Naive thymus-derived CD4-positive, alpha-beta T cell (primary cell): ENCODE measurements at regions not wholly inside any gene's neighbourhood (a gene's known extent, or its start where the extent isn't known, plus 50 kb on each side); places are given as distances from the start of the nearest gene placed in this dataset.

ENCODE experiments used
- ATAC-seq: fragments of 150-1000 bp; cut with Tn5 transposase; 2 replicates; pipeline ENCODE4 v1.10.0; 2021; ENCODE audit warnings: mild to moderate bottlenecking, moderate library complexity
- CTCF ChIA-PET: fragments of 350-600 bp; sonication (Branson Sonifier 250); formaldehyde crosslinking; loops from one replicate; lab custom pipeline; 2021; ENCODE audit warnings: antibody characterized with exemption; lab: Charles Lee
- POLR2A ChIA-PET: fragments of 350-600 bp; sonication (Branson Sonifier 250); formaldehyde crosslinking; loops from one replicate; lab custom pipeline; 2021; ENCODE audit warnings: antibody characterized with exemption, inconsistent platforms; lab: Charles Lee
- DNase-seq, 9 donors: peaks; one replicate each; pipeline versions ENCODE4 v3.0.0 to v3.0.0-alpha.2; 2020 to 2022; ENCODE audit warnings: mixed read lengths in 1 of 9
- H3K27ac ChIP-seq: one replicate; pipeline ENCODE4 v1.7.0; 2013; ENCODE audit warnings: mild to moderate bottlenecking, low read depth, low read length, moderate library complexity
- H3K27me3 ChIP-seq, 2 donors: one replicate each; pipeline ENCODE4 v1.7.0; 2013; ENCODE audit warnings: low read length in 2 of 2, mild to moderate bottlenecking in 2 of 2, moderate library complexity in 2 of 2; ENCODE audit not compliant: control insufficient read depth in 2 of 2, insufficient read depth in 2 of 2
- H3K36me3 ChIP-seq, 3 experiments: 1 replicate in 2 of 3; 2 replicates in 1 of 3; pipeline ENCODE4 v1.7.0; 2013; ENCODE audit warnings: low read length in 3 of 3, mild to moderate bottlenecking in 3 of 3, moderate library complexity in 1 of 3; ENCODE audit not compliant: insufficient read depth in 3 of 3, control insufficient read depth in 2 of 3
- H3K4me1 ChIP-seq, 2 donors: one replicate each; pipeline ENCODE4 v1.7.0; 2013; ENCODE audit warnings: low read length in 2 of 2, mild to moderate bottlenecking in 2 of 2, moderate library complexity in 1 of 2; ENCODE audit not compliant: control insufficient read depth in 2 of 2, insufficient read depth in 2 of 2
- H3K4me3 ChIP-seq: 2 replicates; pipeline ENCODE4 v1.7.0; 2013; ENCODE audit warnings: mild to moderate bottlenecking, low read length
- H3K9me3 ChIP-seq, 3 experiments: 1 replicate in 2 of 3; 2 replicates in 1 of 3; pipeline ENCODE4 v1.7.0; 2013; ENCODE audit warnings: low read length in 3 of 3; ENCODE audit not compliant: control insufficient read depth in 2 of 3
- H3K27ac Mint-ChIP-seq, 9 donors: one replicate each; pipeline ENCODE4 v1.8.0; 2020 to 2022; ENCODE audit warnings: mixed read lengths in 9 of 9, mild to moderate bottlenecking in 8 of 9, moderate library complexity in 5 of 9, inconsistent platforms in 2 of 9
- H3K27me3 Mint-ChIP-seq, 5 donors: one replicate each; pipeline ENCODE4 v1.8.0; 2021 to 2022; ENCODE audit warnings: mixed read lengths in 5 of 5, mild to moderate bottlenecking in 1 of 5
- H3K36me3 Mint-ChIP-seq, 5 donors: one replicate each; pipeline ENCODE4 v1.8.0; 2020 to 2022; ENCODE audit warnings: mixed read lengths in 5 of 5, mild to moderate bottlenecking in 3 of 5, inconsistent platforms in 1 of 5
- H3K4me1 Mint-ChIP-seq, 7 donors: one replicate each; pipeline ENCODE4 v1.8.0; 2020 to 2022; ENCODE audit warnings: mixed read lengths in 7 of 7, mild to moderate bottlenecking in 3 of 7, inconsistent platforms in 1 of 7
- H3K4me3 Mint-ChIP-seq, 10 donors: one replicate each; pipeline ENCODE4 v1.8.0; 2020 to 2022; ENCODE audit warnings: mild to moderate bottlenecking in 10 of 10, mixed read lengths in 10 of 10, moderate library complexity in 6 of 10, inconsistent platforms in 2 of 10
- H3K9me3 Mint-ChIP-seq, 11 donors: one replicate each; pipeline ENCODE4 v1.8.0; 2020 to 2022; ENCODE audit warnings: mixed read lengths in 11 of 11, mild to moderate bottlenecking in 4 of 11, inconsistent platforms in 1 of 11, moderate library complexity in 1 of 11
- intact Hi-C, 2 donors: fragments of 100-400 bp; cut with micrococcal nuclease; formaldehyde crosslinking; loops; one replicate each; pipeline ENCODE4 v1.15.1; 2023

GRCh38 chr4:63361066-63361465 is 1048.2 kb downstream of the TECRL start:
- Mint-ChIP-seq H3K9me3 (peaks cover 0 to 16% (median 2%) of the 10 kb centered on the region in 11 donors), H3K27ac (no peak overlapping the region), H3K4me3 (no peak overlapping the region)

DNA sequence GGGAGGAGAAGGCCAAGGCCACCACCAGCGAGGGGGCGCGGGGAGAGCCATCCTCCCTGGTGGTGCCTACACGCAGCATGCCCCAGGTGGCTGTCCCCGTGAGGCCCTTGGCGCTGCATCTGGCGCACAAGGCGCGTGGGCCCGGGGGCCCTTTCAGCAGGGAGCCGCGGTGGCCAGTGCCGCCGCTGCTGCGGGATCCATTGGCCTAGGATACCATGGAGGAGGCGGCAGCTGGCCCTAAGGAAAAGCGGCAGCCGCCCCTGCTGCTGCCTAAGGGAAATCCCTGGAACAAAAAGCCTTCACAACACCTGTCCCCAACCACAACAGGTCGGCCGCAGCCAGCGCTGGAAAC is 1059.6 kb downstream of the TECRL start:
- ATAC-seq (no peak), DNase-seq (no peak)
- Mint-ChIP-seq H3K9me3 (peaks cover 0 to 58% (median 22%) of the 10 kb centered on the region in 11 donors), H3K4me3 (no peak overlapping the region), H3K36me3 (no peaks in the 10 kb centered on the region), H3K27me3 (no peaks in the 10 kb centered on the region), H3K27ac (no peak overlapping the region), H3K4me1 (no peaks in the 10 kb centered on the region)
- Histone ChIP-seq H3K4me3 (no peak overlapping the region), H3K4me1 (no peaks in the 10 kb centered on the region), H3K9me3 (peaks cover 0 to 4% (median 0%) of the 10 kb centered on the region in 3 experiments), H3K36me3 (no peaks in the 10 kb centered on the region), H3K27me3 (no peaks in the 10 kb centered on the region), H3K27ac (no peak overlapping the region)
- ChIA-PET CTCF (no interaction called here), POLR2A (no interaction called here)
- intact Hi-C loops: no loop called here

More at GRCh38 chr4:63361066-63361465, 1048.2 kb downstream of the TECRL start:
- H3K4me3 ChIP-seq: no peak overlapping the region
- intact Hi-C loops: no loop called here
- Mint-ChIP-seq H3K36me3 (no peaks in the 10 kb centered on the region), H3K4me1 (no peaks in the 10 kb centered on the region), H3K27me3 (no peaks in the 10 kb centered on the region)
- no peaks in the 10 kb centered on the region for H3K4me1 ChIP-seq
- H3K27ac ChIP-seq: no peak overlapping the region
- CTCF ChIA-PET: no interaction called here
- DNase-seq: no peak
- H3K9me3 ChIP-seq: no peaks in the 10 kb centered on the region
- POLR2A ChIA-PET: no interaction called here
- no peaks in the 10 kb centered on the region for H3K27me3 ChIP-seq
- H3K36me3 ChIP-seq: no peaks in the 10 kb centered on the region
- no peak for ATAC-seq

DNA sequence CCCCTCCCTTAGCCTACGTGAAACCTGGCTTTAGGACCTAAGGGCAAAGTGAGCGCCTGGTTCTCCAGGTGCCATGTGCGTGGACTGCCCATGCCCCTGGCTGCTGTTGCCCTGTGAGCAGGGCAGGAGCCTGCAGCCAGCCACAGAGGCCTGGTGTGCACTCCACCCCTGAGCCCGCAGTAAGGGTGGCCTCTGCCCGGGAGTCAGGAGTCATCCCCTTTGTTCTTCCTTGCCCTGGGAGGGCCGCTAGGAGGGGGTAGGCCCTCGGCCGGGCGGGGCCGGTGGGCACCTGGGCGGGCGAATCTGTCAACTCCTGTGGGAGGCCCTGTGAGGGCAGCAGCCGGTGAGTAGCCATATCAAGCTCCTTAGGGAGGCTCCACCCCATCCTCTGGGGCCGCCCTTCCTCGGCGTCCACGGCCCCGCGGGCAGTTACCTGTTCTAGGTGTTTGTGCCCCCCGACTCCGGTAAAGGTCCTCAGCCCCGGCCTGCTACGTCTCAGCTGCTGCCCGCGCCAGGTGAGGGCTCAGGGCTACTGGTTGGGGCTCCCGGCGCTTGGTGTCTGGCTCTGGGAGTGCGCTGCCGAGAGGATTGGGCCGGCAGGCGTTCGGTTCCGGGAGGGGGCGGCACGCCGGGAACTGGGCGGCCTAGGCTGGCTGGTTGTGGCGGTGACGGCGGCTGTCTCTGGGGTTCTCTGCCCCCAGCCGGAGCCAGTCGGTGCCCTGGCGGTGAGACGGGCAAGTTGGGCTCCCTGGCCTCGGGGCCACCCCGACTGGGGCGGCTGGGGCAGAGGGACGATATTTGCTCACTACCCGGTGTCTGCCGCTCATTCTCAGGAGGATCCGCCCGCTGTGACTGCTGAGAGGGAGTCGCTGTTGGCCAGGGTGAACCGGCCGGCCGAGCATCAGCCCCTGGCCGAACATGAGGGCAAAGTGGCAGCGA is 1060.2 kb downstream of the TECRL start:
- intact Hi-C loops: no loop called here
- Mint-ChIP-seq H3K4me3 (no peak overlapping the region), H3K9me3 (peaks cover 0 to 58% (median 22%) of the 10 kb centered on the region in 11 donors), H3K27ac (no peak overlapping the region), H3K4me1 (no peaks in the 10 kb centered on the region), H3K27me3 (no peaks in the 10 kb centered on the region), H3K36me3 (no peaks in the 10 kb centered on the region)
- H3K9me3 ChIP-seq: peaks cover 0 to 4% (median 0%) of the 10 kb centered on the region in 3 experiments
- CTCF ChIA-PET: no interaction called here
- ATAC-seq (no peak), DNase-seq (no peak)
- H3K36me3 ChIP-seq: no peaks in the 10 kb centered on the region
- POLR2A ChIA-PET: no interaction called here
- H3K4me1 ChIP-seq: no peaks in the 10 kb centered on the region
- H3K27ac ChIP-seq: no peak overlapping the region
- H3K4me3 ChIP-seq: no peak overlapping the region
- no peaks in the 10 kb centered on the region for H3K27me3 ChIP-seq

GRCh38 chr4:63325140-63325539 is 1084.1 kb downstream of the TECRL start:
- Histone ChIP-seq H3K4me1 (no peaks in the 10 kb centered on the region), H3K36me3 (no peaks in the 10 kb centered on the region), H3K27me3 (no peaks in the 10 kb centered on the region), H3K27ac (no peak overlapping the region), H3K9me3 (no peaks in the 10 kb centered on the region), H3K4me3 (no peak overlapping the region)
- Mint-ChIP-seq H3K36me3 (peaks cover 0 to 4% (median 0%) of the 10 kb centered on the region in 5 donors), H3K27ac (no peak overlapping the region), H3K4me3 (no peak overlapping the region), H3K9me3 (peaks cover 0 to 21% (median 10%) of the 10 kb centered on the region in 11 donors), H3K4me1 (peaks cover 0 to 4% (median 0%) of the 10 kb centered on the region in 7 donors), H3K27me3 (no peaks in the 10 kb centered on the region)
- ChIA-PET POLR2A (no interaction called here), CTCF (no interaction called here)
- intact Hi-C loops: no loop called here
- DNase-seq (no peak), ATAC-seq (no peak)

DNA sequence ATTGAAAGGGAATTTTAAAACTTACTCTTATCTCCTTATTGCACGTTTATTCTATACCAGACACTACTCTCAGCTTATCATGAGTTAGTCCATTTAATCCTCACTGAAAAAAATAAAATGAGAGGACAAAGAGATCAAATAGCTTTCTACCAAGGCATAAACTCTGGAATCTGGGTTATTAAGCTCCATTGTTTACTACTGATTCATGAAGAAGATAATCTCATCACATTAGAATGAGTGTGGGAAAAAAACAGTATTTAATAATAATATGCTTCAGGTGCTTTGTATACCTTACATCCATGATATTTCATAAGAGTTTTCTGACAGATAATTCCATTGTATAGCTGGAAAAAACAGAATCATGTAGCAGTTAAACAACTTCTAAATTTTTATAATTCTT is 1092.6 kb downstream of the TECRL start:
- no peaks in the 10 kb centered on the region for H3K4me1 Mint-ChIP-seq
- H3K36me3 ChIP-seq: no peaks in the 10 kb centered on the region
- CTCF ChIA-PET: no interaction called here
- H3K27me3 ChIP-seq: no peaks in the 10 kb centered on the region
- H3K27me3 Mint-ChIP-seq: no peaks in the 10 kb centered on the region
- no peaks in the 10 kb centered on the region for H3K9me3 ChIP-seq
- POLR2A ChIA-PET: no interaction called here
- H3K9me3 Mint-ChIP-seq: peaks cover 0 to 19% (median 3%) of the 10 kb centered on the region in 11 donors
- H3K36me3 Mint-ChIP-seq: no peaks in the 10 kb centered on the region
- no peak overlapping the region for H3K4me3 ChIP-seq
- DNase-seq (no peak), ATAC-seq (no peak)
- no peaks in the 10 kb centered on the region for H3K4me1 ChIP-seq
- intact Hi-C loops: no loop called here
- H3K27ac Mint-ChIP-seq: no peak overlapping the region
- no peak overlapping the region for H3K27ac ChIP-seq
- no peak overlapping the region for H3K4me3 Mint-ChIP-seq

DNA sequence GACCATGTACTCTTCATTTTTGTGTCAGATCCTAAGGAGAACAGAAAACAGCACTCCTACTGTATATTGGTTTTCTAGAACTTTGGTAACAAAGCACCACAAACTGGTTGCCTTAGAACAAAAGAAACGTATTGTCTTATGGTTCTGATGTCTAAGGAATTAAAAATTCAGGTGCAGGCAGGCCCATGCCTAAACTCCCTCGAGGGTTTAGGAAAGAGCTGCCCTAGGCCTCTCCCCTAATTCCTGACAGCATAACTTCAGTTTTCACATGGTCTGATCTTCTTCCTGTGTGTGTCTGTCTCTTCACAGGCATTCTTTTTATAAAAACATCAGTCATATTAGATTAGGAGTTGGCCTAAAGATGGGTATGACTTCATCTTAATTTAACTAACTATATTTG is 1093.6 kb downstream of the TECRL start:
- POLR2A ChIA-PET: no interaction called here
- Mint-ChIP-seq H3K4me3 (no peak overlapping the region), H3K27ac (no peak overlapping the region), H3K4me1 (no peaks in the 10 kb centered on the region), H3K9me3 (peaks cover 0 to 22% (median 3%) of the 10 kb centered on the region in 11 donors), H3K36me3 (no peaks in the 10 kb centered on the region), H3K27me3 (no peaks in the 10 kb centered on the region)
- H3K27me3 ChIP-seq: no peaks in the 10 kb centered on the region
- H3K4me1 ChIP-seq: no peaks in the 10 kb centered on the region
- no peak overlapping the region for H3K27ac ChIP-seq
- H3K36me3 ChIP-seq: no peaks in the 10 kb centered on the region
- no peaks in the 10 kb centered on the region for H3K9me3 ChIP-seq
- DNase-seq (no peak), ATAC-seq (no peak)
- intact Hi-C loops: no loop called here
- CTCF ChIA-PET: no interaction called here
- no peak overlapping the region for H3K4me3 ChIP-seq

DNA sequence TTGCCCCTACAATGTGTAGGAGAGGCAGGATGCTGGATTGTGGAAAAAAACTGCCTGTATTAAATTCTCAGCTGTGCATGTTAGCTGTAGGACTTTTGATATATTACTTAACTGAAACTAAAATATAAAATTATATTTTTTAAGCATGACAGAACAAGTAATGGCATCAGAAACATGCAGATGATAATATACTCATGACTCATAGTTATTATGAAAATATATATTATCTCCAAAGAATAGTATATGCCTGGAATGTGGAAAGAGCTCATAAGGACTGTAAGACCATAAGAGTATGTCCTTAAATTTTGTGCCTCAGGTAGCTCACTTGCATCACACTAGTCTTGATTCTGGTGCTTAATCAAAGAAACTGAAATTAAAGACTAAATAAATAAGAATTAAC is 1100.6 kb downstream of the TECRL start:
- ChIA-PET POLR2A (no interaction called here), CTCF (no interaction called here)
- H3K4me3 Mint-ChIP-seq: no peak overlapping the region
- no peak overlapping the region for H3K27ac Mint-ChIP-seq
- no peaks in the 10 kb centered on the region for H3K36me3 Mint-ChIP-seq
- Histone ChIP-seq H3K9me3 (no peaks in the 10 kb centered on the region), H3K36me3 (no peaks in the 10 kb centered on the region), H3K4me3 (no peak overlapping the region), H3K27me3 (no peaks in the 10 kb centered on the region), H3K27ac (no peak overlapping the region), H3K4me1 (no peaks in the 10 kb centered on the region)
- intact Hi-C loops: no loop called here
- H3K4me1 Mint-ChIP-seq: no peaks in the 10 kb centered on the region
- ATAC-seq (no peak), DNase-seq (no peak)
- peaks cover 0 to 19% (median 4%) of the 10 kb centered on the region in 11 donors for H3K9me3 Mint-ChIP-seq
- H3K27me3 Mint-ChIP-seq: no peaks in the 10 kb centered on the region
